IMR-90 (cell line): ENCODE measurements at regions not wholly inside any gene's neighbourhood (a gene's known extent, or its start where the extent isn't known, plus 50 kb on each side); places are given as distances from the start of the nearest gene placed in this dataset.

Source experiments
- ATAC-seq: fragments of 200-7000 bp; cut with Tn5 transposase; 2 replicates; pipeline ENCODE4 v1.9.1; 2020; ENCODE audit warnings: low read depth, mild to moderate bottlenecking, moderate library complexity
- BruUV-seq: library from RNA; stranded (reverse); fragments of 400-500 nt; replicated peaks from 2 replicates; lab custom pipeline; 2021; lab: Mats Ljungman, UMichigan
- CTCF ChIA-PET: fragments of 300-600 bp; formaldehyde crosslinking; extraction: SDS; loops from one replicate; lab custom pipeline; 2021; ENCODE audit warnings: antibody characterized with exemption; lab: Yijun Ruan, JAX
- POLR2A ChIA-PET: fragments of 300-600 bp; sonication (Branson Sonifier 250); formaldehyde crosslinking; loops from one replicate; lab custom pipeline; 2022; ENCODE audit warnings: antibody characterized with exemption; ENCODE audit not compliant: unreplicated experiment; lab: Charles Lee
- DNase-seq: peaks from one replicate; pipeline ENCODE4 v3.0.0; 2013
- H2AFZ ChIP-seq: replicated peaks from 2 replicates; pipeline ENCODE3; 2013; ENCODE audit warnings: low read length, mild to moderate bottlenecking; ENCODE audit not compliant: poor library complexity
- H2AK5ac ChIP-seq: 2 replicates; pipeline ENCODE4 v1.6.1; 2013; ENCODE audit warnings: low read depth, low read length, inconsistent platforms
- H2AK9ac ChIP-seq: replicated peaks from 2 replicates; pipeline ENCODE3; 2013; ENCODE audit warnings: mild to moderate bottlenecking, low read depth, low read length, moderate library complexity; ENCODE audit not compliant: poor library complexity
- H2BK120ac ChIP-seq: 2 replicates; pipeline ENCODE4 v1.6.1; 2013; ENCODE audit warnings: low read depth, low read length, inconsistent platforms
- H2BK15ac ChIP-seq: 3 replicates; pipeline ENCODE4 v1.6.1; 2013; ENCODE audit warnings: low read depth, low read length, inconsistent platforms
- H2BK20ac ChIP-seq: 2 replicates; pipeline ENCODE4 v1.6.1; 2013; ENCODE audit warnings: low read depth, mild to moderate bottlenecking, inconsistent platforms, low read length, moderate library complexity
- H2BK5ac ChIP-seq: 2 replicates; pipeline ENCODE4 v1.6.1; 2013; ENCODE audit warnings: mild to moderate bottlenecking, low read depth, low read length, inconsistent platforms; ENCODE audit not compliant: poor library complexity, severe bottlenecking
- H3K14ac ChIP-seq: replicated peaks from 2 replicates; pipeline ENCODE4 v1.6.1; 2013; ENCODE audit warnings: low read depth, low read length, inconsistent platforms
- H3K18ac ChIP-seq: 2 replicates; pipeline ENCODE4 v1.6.1; 2013; ENCODE audit warnings: low read depth, low read length, control low read depth
- H3K23ac ChIP-seq: 2 replicates; pipeline ENCODE4 v1.6.1; 2013; ENCODE audit warnings: low read depth, low read length, inconsistent platforms
- H3K27ac ChIP-seq: 2 replicates; pipeline ENCODE4 v1.5.1; 2013; ENCODE audit warnings: mild to moderate bottlenecking, control low read depth, low read length; ENCODE audit not compliant: insufficient read depth
- H3K27me3 ChIP-seq: 2 replicates; pipeline ENCODE4 v1.6.1; 2013; ENCODE audit warnings: low read length; ENCODE audit not compliant: control insufficient read depth, insufficient read depth
- H3K36me3 ChIP-seq: 2 replicates; pipeline ENCODE4 v1.6.1; 2013; ENCODE audit warnings: low read length, mixed read lengths; ENCODE audit not compliant: control insufficient read depth, insufficient read depth
- H3K4ac ChIP-seq: 2 replicates; pipeline ENCODE4 v1.6.1; 2013; ENCODE audit warnings: low read depth, low read length, inconsistent platforms
- H3K4me1 ChIP-seq: 2 replicates; pipeline ENCODE4 v1.6.1; 2013; ENCODE audit warnings: low read length, mixed read lengths; ENCODE audit not compliant: control insufficient read depth, insufficient read depth
- H3K4me2 ChIP-seq: 2 replicates; pipeline ENCODE4 v1.6.1; 2013; ENCODE audit warnings: low read depth, mild to moderate bottlenecking, control low read depth, low read length, moderate library complexity
- H3K4me3 ChIP-seq: 2 replicates; pipeline ENCODE4 v1.5.1; 2013; ENCODE audit warnings: low read depth, mild to moderate bottlenecking, control low read depth, low read length, moderate library complexity; ENCODE audit not compliant: insufficient read depth
- H3K56ac ChIP-seq: 2 replicates; pipeline ENCODE4 v1.6.1; 2013; ENCODE audit warnings: low read length, inconsistent platforms; ENCODE audit not compliant: insufficient read depth; ENCODE audit errors: extremely low read depth
- H3K79me1 ChIP-seq, 2 experiments: 2 replicates each; pipeline ENCODE4 v1.6.1; 2013; ENCODE audit warnings: low read length in 2 of 2, inconsistent platforms in 1 of 2, low read depth in 1 of 2
- H3K9ac ChIP-seq: 2 replicates; pipeline ENCODE4 v1.6.1; 2013; ENCODE audit warnings: low read depth, low read length, control low read depth
- H3K9me1 ChIP-seq: 2 replicates; pipeline ENCODE4 v1.6.1; 2013; ENCODE audit warnings: low read length, inconsistent platforms; ENCODE audit not compliant: insufficient read depth
- H3K9me3 ChIP-seq: 2 replicates; pipeline ENCODE4 v1.6.1; 2013; ENCODE audit warnings: low read length; ENCODE audit not compliant: control insufficient read depth, insufficient read depth
- H4K20me1 ChIP-seq: 2 replicates; pipeline ENCODE4 v1.6.1; 2013; ENCODE audit warnings: low read length, inconsistent platforms; ENCODE audit not compliant: insufficient read depth
- H4K5ac ChIP-seq: 2 replicates; pipeline ENCODE4 v1.6.1; 2013; ENCODE audit warnings: mild to moderate bottlenecking, low read depth, low read length, control low read depth
- H4K8ac ChIP-seq, 2 experiments: 2 replicates each; pipeline ENCODE4 v1.6.1; 2013; ENCODE audit warnings: low read depth in 2 of 2, low read length in 2 of 2, control low read depth in 1 of 2, inconsistent platforms in 1 of 2
- H4K91ac ChIP-seq: 2 replicates; pipeline ENCODE4 v1.6.1; 2013; ENCODE audit warnings: low read depth, low read length, inconsistent platforms; ENCODE audit not compliant: insufficient read depth
- BHLHE40 ChIP-seq: fragments of 150-350 bp; IDR thresholded peaks from 2 replicates; pipeline ENCODE4 v1.6.1; 2016; ENCODE audit warnings: mild to moderate bottlenecking, low read depth, low read length
- CEBPB ChIP-seq: IDR thresholded peaks from 2 replicates; pipeline ENCODE4 v1.6.1; 2012; ENCODE audit warnings: low read depth, low read length, improper control_type of control experiment
- CHD1 ChIP-seq: IDR thresholded peaks from 2 replicates; pipeline ENCODE4 v1.6.1; 2012; ENCODE audit warnings: low read depth, low read length, improper control_type of control experiment
- CTCF ChIP-seq: conservative IDR thresholded peaks from 2 replicates; pipeline ENCODE4 v1.5.1; 2012; ENCODE audit warnings: mild to moderate bottlenecking, low read depth, low read length, improper control_type of control experiment
- ELK1 ChIP-seq: fragments of 150-350 bp; IDR thresholded peaks from 2 replicates; pipeline ENCODE4 v1.6.1; 2016; ENCODE audit warnings: low read depth, mild to moderate bottlenecking, low read length, moderate library complexity, borderline replicate concordance
- FOS ChIP-seq: fragments of 150-350 bp; IDR thresholded peaks from 2 replicates; pipeline ENCODE4 v1.6.1; 2016; ENCODE audit warnings: low read depth, low read length
- MAFK ChIP-seq: IDR thresholded peaks from 2 replicates; pipeline ENCODE4 v1.6.1; 2012; ENCODE audit warnings: low read depth, low read length, improper control_type of control experiment
- MAZ ChIP-seq: IDR thresholded peaks from 2 replicates; pipeline ENCODE4 v1.6.1; 2012; ENCODE audit warnings: low read depth, mild to moderate bottlenecking, low read length, improper control_type of control experiment, moderate library complexity, borderline replicate concordance
- MXI1 ChIP-seq: IDR thresholded peaks from 2 replicates; pipeline ENCODE4 v1.6.1; 2012; ENCODE audit warnings: low read depth, mild to moderate bottlenecking, low read length, moderate library complexity, borderline replicate concordance
- NFE2L2 ChIP-seq: fragments of 150-350 bp; IDR thresholded peaks from 2 replicates; pipeline ENCODE4 v1.6.1; 2016; ENCODE audit warnings: low read depth, mild to moderate bottlenecking, low read length
- POLR2A ChIP-seq: IDR thresholded peaks from 2 replicates; pipeline ENCODE4 v1.6.1; 2012; ENCODE audit warnings: mild to moderate bottlenecking, low read depth, low read length
- RAD21 ChIP-seq: IDR thresholded peaks from 2 replicates; pipeline ENCODE4 v1.6.1; 2012; ENCODE audit warnings: low read length, improper control_type of control experiment
- RCOR1 ChIP-seq: IDR thresholded peaks from 2 replicates; pipeline ENCODE4 v1.6.1; 2012; ENCODE audit warnings: mild to moderate bottlenecking, low read length, improper control_type of control experiment; ENCODE audit not compliant: insufficient replicate concordance
- RFX5 ChIP-seq: IDR thresholded peaks from 2 replicates; pipeline ENCODE4 v1.8.0; 2012; ENCODE audit warnings: low read depth, mild to moderate bottlenecking, low read length, moderate library complexity
- SMC3 ChIP-seq: fragments of 150-350 bp; IDR thresholded peaks from 2 replicates; pipeline ENCODE4 v1.6.1; 2016; ENCODE audit warnings: low read depth, mild to moderate bottlenecking, antibody characterized with exemption, low read length, moderate library complexity
- USF2 ChIP-seq: fragments of 150-350 bp; IDR thresholded peaks from 2 replicates; pipeline ENCODE4 v1.6.1; 2017; ENCODE audit warnings: mild to moderate bottlenecking, antibody characterized with exemption, low read length, low read depth
- dilution Hi-C: fragments of 300-500 bp; cut with HindIII; formaldehyde crosslinking; loops from one replicate; pipeline ENCODE4 v1.14.3; 2018; ENCODE audit warnings: low sequenced_read_pairs; ENCODE audit not compliant: unreplicated experiment
- in situ Hi-C: fragments of 300-500 bp; cut with MboI; formaldehyde crosslinking; loops from 3 replicates; pipeline ENCODE4 v1.14.3; 2019; ENCODE audit warnings: low sequenced_read_pairs, inconsistent platforms, mixed read lengths
- intact Hi-C: fragments of 100-400 bp; cut with micrococcal nuclease; formaldehyde crosslinking; loops from 2 replicates; pipeline ENCODE4 v1.10.0; 2022

GRCh38 chr12:88717188-88717587, 136.9 kb upstream of the KITLG start:
- CTCF ChIA-PET, result no interaction called here
- no peak overlapping the region for H2BK15ac ChIP-seq
- H4K5ac ChIP-seq, result no peak overlapping the region
- H4K20me1 ChIP-seq, result no peaks in the 10 kb centered on the region
- no TSS peak for BruUV-seq
- H2AK5ac ChIP-seq, result no peak overlapping the region
- H3K23ac ChIP-seq, result no peak overlapping the region
- no peak overlapping the region for H2BK5ac ChIP-seq
- no peak overlapping the region for H4K8ac ChIP-seq
- H2BK120ac ChIP-seq, result no peak overlapping the region
- no peaks in the 10 kb centered on the region for H3K79me1 ChIP-seq
- no peaks in the 10 kb centered on the region for H3K9me3 ChIP-seq
- H3K36me3 ChIP-seq, result no peaks in the 10 kb centered on the region
- H3K4me2 ChIP-seq, result no peak overlapping the region
- H3K4me3 ChIP-seq, result no peak overlapping the region
- no peaks in the 10 kb centered on the region for H3K27me3 ChIP-seq
- no peak overlapping the region for H4K91ac ChIP-seq
- POLR2A ChIA-PET, result no interaction called here
- H2AFZ ChIP-seq, result no peak overlapping the region
- no peak overlapping the region for H3K56ac ChIP-seq
- H3K9me1 ChIP-seq, result peaks cover 10% of the 10 kb centered on the region
- no peak for DNase-seq
- H2AK9ac ChIP-seq, result no peak overlapping the region
- H2BK20ac ChIP-seq, result no peak overlapping the region
- no peak overlapping the region for H3K27ac ChIP-seq
- no peaks in the 10 kb centered on the region for H3K4me1 ChIP-seq
- ATAC-seq, result no peak
- in situ Hi-C loops (no loop called here), dilution Hi-C loops (no loop called here), intact Hi-C loops (no loop called here)
- H3K18ac ChIP-seq, result no peak overlapping the region
- H3K4ac ChIP-seq, result no peak overlapping the region
- TF ChIP-seq RCOR1, result no peak
- no peak for TF ChIP-seq USF2
- TF ChIP-seq MXI1, result no peak
- TF ChIP-seq RAD21, result no peak
- TF ChIP-seq POLR2A, result no peak
- no peak for TF ChIP-seq CTCF
- no peak for TF ChIP-seq MAFK
- TF ChIP-seq ELK1, result no peak
- no peak for TF ChIP-seq BHLHE40
- TF ChIP-seq CHD1, result no peak
- no peak for TF ChIP-seq MAZ
- no peak for TF ChIP-seq SMC3
- TF ChIP-seq RFX5, result no peak
- TF ChIP-seq NFE2L2, result no peak
- TF ChIP-seq FOS, result no peak
- TF ChIP-seq CEBPB, result no peak
- H3K14ac ChIP-seq, result no peak overlapping the region
- no peak overlapping the region for H3K9ac ChIP-seq
